ENCODE measurements at regions not wholly inside any gene's neighbourhood (a gene's known extent, or its start where the extent isn't known, plus 50 kb on each side); places are given as distances from the start of the nearest gene placed in this dataset.
A peak's percentile ranks its signal among the peaks of the same experiment; 100 is the strongest.

DNA sequence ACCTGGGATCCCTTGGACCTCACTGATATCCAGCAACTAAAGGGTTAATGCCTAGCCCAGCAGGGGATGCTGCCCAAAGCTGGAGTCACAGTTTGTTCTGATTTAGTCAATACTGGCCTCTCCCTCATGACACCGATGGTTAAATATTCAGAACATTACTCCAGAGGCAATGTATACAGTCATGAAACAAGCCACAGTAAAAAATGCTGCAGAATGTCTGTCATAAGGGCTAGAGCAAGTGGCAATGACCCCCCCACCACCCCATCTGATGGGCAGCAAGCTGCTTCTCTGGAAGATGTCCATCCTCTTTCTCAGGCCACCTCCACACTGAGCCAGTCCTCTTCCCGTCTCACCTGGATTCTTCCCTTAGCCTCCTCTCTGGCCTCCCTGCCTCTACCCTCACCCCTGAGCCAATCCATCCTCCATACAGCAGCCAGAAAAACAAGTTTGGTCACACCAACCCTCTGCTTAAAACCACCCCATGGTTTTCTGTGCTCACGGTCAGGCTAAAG is 99.0 kb upstream of the KCNG1 start:
- DNase-seq: no peak

GRCh38 chr20:51121272-51121671 is 98.4 kb upstream of the KCNG1 start:
- DNase-seq: no peak

DNA sequence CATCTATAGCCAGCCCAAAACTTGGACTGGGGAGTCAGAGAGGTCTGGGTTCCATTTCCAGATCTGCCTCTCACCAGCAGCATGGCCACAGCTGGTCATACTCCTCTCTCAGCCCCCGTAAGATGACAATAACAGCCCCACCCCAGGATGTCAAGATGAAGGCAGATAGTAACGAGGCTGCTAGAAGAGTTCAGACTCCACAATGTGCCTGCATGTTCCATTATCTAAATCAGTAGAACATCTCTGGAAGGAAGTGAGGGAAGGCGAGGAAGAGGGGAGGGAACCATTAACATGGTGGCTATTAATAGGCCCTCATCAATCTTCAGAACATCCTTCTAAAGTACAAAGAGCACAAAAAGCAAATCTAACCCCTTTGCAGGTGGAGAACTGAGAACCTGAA is 98.0 kb upstream of the KCNG1 start:
- no peak for DNase-seq

DNA sequence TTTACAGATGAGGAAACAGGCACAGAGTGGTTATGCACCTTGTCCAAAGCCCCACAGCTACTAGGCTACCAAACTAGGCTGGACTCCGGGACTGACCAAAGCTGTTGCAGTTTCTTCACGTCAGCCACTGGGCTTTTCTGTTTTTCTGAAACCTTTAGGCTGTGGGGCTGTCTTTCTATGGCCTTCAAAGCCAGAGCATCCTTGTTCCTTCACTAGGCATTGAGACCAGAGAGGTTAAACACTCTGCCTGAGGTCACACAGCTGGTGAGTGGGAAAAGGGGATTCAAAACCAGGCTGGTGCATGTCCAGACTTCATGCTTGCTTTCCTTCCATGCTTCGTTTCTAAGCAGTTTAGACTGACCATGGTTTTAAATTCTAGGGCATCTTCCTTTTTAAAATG is 97.5 kb upstream of the KCNG1 start:
- no peak for DNase-seq

DNA sequence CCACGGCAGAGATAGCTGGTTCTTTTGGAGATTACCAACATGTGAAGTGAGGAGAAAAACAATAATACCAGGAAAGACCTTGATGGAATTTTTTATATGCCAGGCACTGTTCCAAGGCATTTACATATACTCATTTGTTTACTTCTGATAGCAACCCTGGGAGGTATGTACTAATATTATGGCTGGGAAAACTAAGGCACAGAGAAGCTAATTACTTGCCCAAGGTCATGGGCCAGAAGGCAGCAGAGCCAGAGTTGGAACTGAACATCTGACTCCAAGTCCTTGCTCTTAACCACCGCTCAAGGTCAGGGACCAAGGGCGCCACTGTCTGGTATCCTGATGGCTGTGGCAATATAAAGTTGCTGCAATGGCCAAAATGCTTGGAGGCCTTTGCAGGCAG is 97.0 kb upstream of the KCNG1 start:
- DNase-seq: no peak

- DNase-seq: no peak
Observed at GRCh38 chr20:51118985-51119527, 96.1 kb upstream of the KCNG1 start.

- no peak for DNase-seq
Observed at GRCh38 chr20:51118216-51118615, 95.3 kb upstream of the KCNG1 start.

DNA sequence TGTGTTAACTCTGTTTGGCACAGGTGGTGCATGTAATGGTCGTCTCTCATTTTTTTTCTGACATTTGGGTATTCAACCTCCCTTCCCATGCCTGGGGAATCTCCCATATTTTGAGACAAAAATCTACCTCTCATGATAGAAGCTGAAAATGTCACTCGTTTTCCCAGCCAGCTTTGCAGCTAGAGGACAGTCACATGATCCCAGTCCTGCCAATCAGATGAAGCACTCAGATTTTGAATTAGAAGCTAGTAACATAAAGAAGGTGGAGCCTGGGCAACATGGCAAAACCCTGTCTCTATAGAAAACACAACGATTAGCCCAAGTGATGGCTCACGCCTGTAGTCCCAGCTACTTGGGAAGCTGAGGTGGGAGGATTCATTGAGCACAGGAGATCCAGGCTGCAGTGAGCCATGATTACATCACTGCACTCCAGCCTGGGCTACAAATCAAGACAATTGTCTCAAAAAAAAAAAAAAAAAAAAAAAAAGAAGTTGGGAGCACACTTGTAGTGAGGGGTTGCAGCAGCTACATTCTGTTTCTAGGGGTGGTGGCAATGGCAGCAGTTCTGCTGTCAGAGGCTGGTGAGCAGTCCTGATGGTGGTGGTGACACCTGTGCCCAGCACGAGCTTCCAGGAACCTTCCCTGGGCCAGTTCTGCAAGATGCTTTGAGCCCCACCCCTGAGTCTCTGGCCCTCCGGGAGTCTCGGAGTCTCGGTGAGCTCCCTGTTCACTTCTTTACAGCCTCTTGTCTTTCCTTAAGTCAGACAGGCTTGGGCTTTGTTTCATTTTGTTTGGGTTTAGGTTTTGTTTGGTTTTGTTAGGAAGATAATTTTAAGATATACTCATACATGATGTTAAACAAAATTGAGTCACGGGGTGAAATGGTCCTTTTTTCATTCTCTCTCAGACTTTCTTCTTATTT is 94.1 kb upstream of the KCNG1 start:
- no peak for DNase-seq

GRCh38 chr20:51111290-51111689 is 88.4 kb upstream of the KCNG1 start:
- DNase-seq: peak; percentile 43

GRCh38 chr20:51108638-51109363 is 85.9 kb upstream of the KCNG1 start:
- DNase-seq: no peak

GRCh38 chr20:51106011-51106410 is 83.1 kb upstream of the KCNG1 start:
- no peak for DNase-seq

- no peak for DNase-seq
Observed at GRCh38 chr20:51104960-51105920, 82.3 kb upstream of the KCNG1 start.

DNA sequence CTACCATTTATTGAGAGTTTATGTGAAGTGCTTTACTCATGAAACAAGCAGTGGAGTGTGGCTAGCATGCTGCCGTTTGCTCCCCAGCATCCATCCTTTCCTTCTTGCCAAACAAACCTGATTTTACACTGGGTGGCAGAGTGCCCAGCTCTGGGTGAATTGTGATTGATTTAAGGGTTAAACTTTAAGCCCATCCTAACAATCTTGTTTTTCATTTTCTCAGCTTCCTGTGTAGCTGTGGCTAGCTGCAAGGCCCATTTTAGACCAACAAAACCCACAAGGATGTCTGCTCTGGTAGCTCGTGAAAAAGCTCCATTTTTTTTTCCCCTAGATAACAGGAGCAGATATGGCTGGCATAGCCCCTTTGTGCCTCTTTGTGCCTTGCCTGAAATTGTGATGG is 77.7 kb upstream of the KCNG1 start:
- DNase-seq: no peak

GRCh38 chr20:51098284-51098810 is 75.4 kb upstream of the KCNG1 start:
- DNase-seq: no peak

- no peak for DNase-seq
Observed at GRCh38 chr20:51097351-51098120, 74.6 kb upstream of the KCNG1 start.

GRCh38 chr20:51096582-51097267 is 73.8 kb upstream of the KCNG1 start:
- DNase-seq: no peak

DNA sequence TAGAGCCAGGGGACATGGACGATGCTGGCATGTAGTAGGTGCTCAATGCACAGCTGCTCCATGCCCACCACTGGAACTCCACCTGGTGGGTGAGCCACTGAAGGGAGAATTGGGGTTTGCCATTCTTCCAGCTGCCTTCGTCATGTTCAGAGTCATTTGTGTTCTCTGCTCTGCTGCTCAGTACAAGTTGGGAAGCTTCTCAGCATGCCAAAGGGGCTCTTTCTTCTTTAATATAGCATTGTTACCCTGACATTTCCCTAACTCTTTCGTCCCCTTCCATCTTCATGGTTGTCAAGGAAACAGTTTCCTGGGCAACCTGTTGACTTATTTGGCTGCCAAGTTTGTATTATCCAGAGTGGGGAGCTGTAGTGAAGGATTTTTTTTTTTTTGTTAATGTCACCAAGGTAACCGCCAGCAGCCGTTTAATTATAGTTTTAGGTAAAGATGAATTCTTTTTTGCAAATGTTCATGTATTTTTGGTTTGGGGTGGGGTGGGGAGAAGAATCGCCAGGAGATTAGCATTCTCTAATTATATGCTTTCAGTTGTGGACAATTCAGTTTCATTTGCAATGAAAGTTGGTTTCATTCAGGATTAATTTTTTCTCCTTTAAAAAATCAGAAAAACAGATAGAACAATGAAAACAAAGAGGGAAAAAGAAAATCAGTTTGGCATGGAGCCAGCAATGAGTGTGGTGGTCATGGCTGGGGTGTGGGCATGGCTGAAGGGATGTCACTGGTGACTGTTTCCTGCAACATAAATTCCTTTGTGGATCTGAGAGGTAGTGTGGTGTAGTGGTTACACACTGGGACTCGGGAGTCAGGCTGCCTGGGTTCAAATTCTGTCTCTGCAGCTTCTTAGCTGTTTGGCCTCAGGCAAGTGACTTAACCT is 73.0 kb upstream of the KCNG1 start:
- DNase-seq: peak; percentile 89

GRCh38 chr20:51094221-51094620 is 71.3 kb upstream of the KCNG1 start:
- DNase-seq: no peak

- no peak for DNase-seq
Observed at GRCh38 chr20:51093240-51093763, 70.4 kb upstream of the KCNG1 start.
